BJ (cell line): ENCODE measurements at regions not wholly inside any gene's neighbourhood (a gene's known extent, or its start where the extent isn't known, plus 50 kb on each side); places are given as distances from the start of the nearest gene placed in this dataset.

Experiments used
- CTCF ChIA-PET: fragments of 350-600 bp; formaldehyde crosslinking; extraction: SDS; loops from one replicate; lab custom pipeline; 2021; ENCODE audit warnings: antibody characterized with exemption, inconsistent platforms; lab: Yijun Ruan, JAX
- POLR2A ChIA-PET: fragments of 300-600 bp; sonication (Branson Sonifier 250); formaldehyde crosslinking; extraction: SDS; loops from one replicate; lab custom pipeline; 2021; ENCODE audit warnings: antibody characterized with exemption; lab: Charles Lee
- DNase-seq: peaks from one replicate; pipeline ENCODE4 v3.0.0-alpha.2; 2011; ENCODE audit warnings: low read depth
- H3K27me3 ChIP-seq: 2 replicates; pipeline ENCODE4 v1.6.0; 2011; ENCODE audit warnings: low read length; ENCODE audit not compliant: control insufficient read depth, insufficient read depth
- H3K36me3 ChIP-seq: 2 replicates; pipeline ENCODE4 v1.5.1; 2011; ENCODE audit warnings: low read length; ENCODE audit not compliant: control insufficient read depth, insufficient read depth
- H3K4me3 ChIP-seq: 2 replicates; pipeline ENCODE4 v1.5.1; 2011; ENCODE audit warnings: low read depth, mild to moderate bottlenecking, control low read depth, low read length
- CTCF ChIP-seq: IDR thresholded peaks from 2 replicates; pipeline ENCODE4 v1.5.1; 2011; ENCODE audit warnings: low read depth, mild to moderate bottlenecking, control low read depth, inconsistent platforms, low read length, moderate library complexity; ENCODE audit not compliant: insufficient read depth

- no peak overlapping the region for H3K4me3 ChIP-seq
- no peak for TF ChIP-seq CTCF
- H3K27me3 ChIP-seq = no peaks in the 10 kb centered on the region
- ChIA-PET CTCF (interaction anchor here (0.6 to 2.3 kb wide), 4 partner anchors 10 to 287 kb away, joined by 3 to 6 read pairs (median 3); no protein-coding TSS in a partner anchor), POLR2A (interaction anchor here (0.6 to 0.7 kb wide), 2 partner anchors 470 to 1512 kb away, joined by 3 to 5 read pairs; no protein-coding TSS in a partner anchor)
- DNase-seq = no peak
- no peaks in the 10 kb centered on the region for H3K36me3 ChIP-seq
Observed at GRCh38 chr15:95857758-95858157, 472.7 kb upstream of the NR2F2 start.

- H3K27me3 ChIP-seq = no peaks in the 10 kb centered on the region
- CTCF ChIA-PET = interaction anchor here (0.7 kb wide), 1 partner anchor 13 kb away, joined by 3 read pairs; no protein-coding TSS in a partner anchor
- POLR2A ChIA-PET = interaction anchor here (0.8 kb wide), 1 partner anchor 207 kb away, joined by 3 read pairs; no protein-coding TSS in a partner anchor
- no peak overlapping the region for H3K4me3 ChIP-seq
- DNase-seq = no peak
- H3K36me3 ChIP-seq = no peaks in the 10 kb centered on the region
- no peak for TF ChIP-seq CTCF
Observed at GRCh38 chr15:95860406-95860805, 470.1 kb upstream of the NR2F2 start.

GRCh38 chr15:95864467-95864886 lies 466.0 kb upstream of the NR2F2 start:
- Histone ChIP-seq H3K27me3 (no peaks in the 10 kb centered on the region), H3K4me3 (no peak overlapping the region), H3K36me3 (no peaks in the 10 kb centered on the region)
- ChIA-PET POLR2A (no interaction called here), CTCF (no interaction called here)
- no peak for DNase-seq
- TF ChIP-seq CTCF = no peak

GRCh38 chr15:95865330-95865739 lies 465.2 kb upstream of the NR2F2 start:
- TF ChIP-seq CTCF = no peak
- POLR2A ChIA-PET = no interaction called here

GRCh38 chr15:95866711-95867440 lies 463.6 kb upstream of the NR2F2 start:
- Histone ChIP-seq H3K36me3 (no peaks in the 10 kb centered on the region), H3K4me3 (no peak overlapping the region), H3K27me3 (no peaks in the 10 kb centered on the region)
- ChIA-PET POLR2A (no interaction called here), CTCF (interaction anchor here (1.0 kb wide), 1 partner anchor 490 kb away, joined by 3 read pairs; no protein-coding TSS in a partner anchor)
- no peak for TF ChIP-seq CTCF
- DNase-seq = no peak

More at GRCh38 chr15:95865330-95865739, 465.2 kb upstream of the NR2F2 start:
- Histone ChIP-seq H3K36me3 (no peaks in the 10 kb centered on the region), H3K4me3 (no peak overlapping the region), H3K27me3 (no peaks in the 10 kb centered on the region)
- no peak for DNase-seq
- CTCF ChIA-PET = no interaction called here
